Coronary artery (tissue), 2 donors: ENCODE measurements at regions not wholly inside any gene's neighbourhood (a gene's known extent, or its start where the extent isn't known, plus 50 kb on each side); places are given as distances from the start of the nearest gene placed in this dataset.

Experiments used
- DNase-seq: peaks from one replicate; pipeline ENCODE4 v3.0.0-alpha.2; 2017; ENCODE audit warnings: low spot score
- H3K27ac ChIP-seq, 2 donors: fragments of 200-600 bp; sonication (generic); one replicate each; pipeline ENCODE4 v1.5.1; 2016 to 2019
- H3K4me3 ChIP-seq: fragments of 200-600 bp; sonication (generic); 2 replicates; pipeline ENCODE4 v1.5.1; 2016; ENCODE audit warnings: mild to moderate bottlenecking, moderate library complexity
- CTCF ChIP-seq: fragments of 200-600 bp; sonication (generic); IDR thresholded peaks from one replicate; pipeline ENCODE4 v1.5.1; 2019; ENCODE audit warnings: antibody characterized with exemption

DNA sequence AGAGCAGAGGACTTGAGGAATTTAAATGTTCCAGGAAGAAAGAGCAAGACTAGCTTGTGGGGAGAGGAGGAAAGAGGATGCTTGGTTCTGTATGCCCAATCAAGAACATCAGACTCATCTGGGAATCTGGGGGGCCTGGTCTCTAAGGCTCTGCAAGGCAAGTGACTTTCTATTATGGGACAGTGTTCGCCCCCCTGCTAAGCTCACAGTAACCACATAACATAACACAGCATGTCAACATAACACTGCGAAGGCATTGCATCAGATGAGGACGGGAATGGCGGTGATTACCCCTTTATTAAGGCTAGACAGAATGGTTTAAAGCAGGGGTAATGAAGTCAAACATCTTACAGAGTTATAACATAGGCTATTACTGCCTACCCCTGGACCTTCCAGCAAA is 176.6 kb upstream of the IRX6 start:
- DNase-seq: no peak
- Histone ChIP-seq H3K4me3 (no peak overlapping the region), H3K27ac (no peak overlapping the region)
- TF ChIP-seq CTCF: no peak

GRCh38 chr16:55149622-55150021 is 174.4 kb upstream of the IRX6 start:
- DNase-seq: no peak
- TF ChIP-seq CTCF: no peak
- Histone ChIP-seq H3K4me3 (no peak overlapping the region), H3K27ac (no peak overlapping the region)

DNA sequence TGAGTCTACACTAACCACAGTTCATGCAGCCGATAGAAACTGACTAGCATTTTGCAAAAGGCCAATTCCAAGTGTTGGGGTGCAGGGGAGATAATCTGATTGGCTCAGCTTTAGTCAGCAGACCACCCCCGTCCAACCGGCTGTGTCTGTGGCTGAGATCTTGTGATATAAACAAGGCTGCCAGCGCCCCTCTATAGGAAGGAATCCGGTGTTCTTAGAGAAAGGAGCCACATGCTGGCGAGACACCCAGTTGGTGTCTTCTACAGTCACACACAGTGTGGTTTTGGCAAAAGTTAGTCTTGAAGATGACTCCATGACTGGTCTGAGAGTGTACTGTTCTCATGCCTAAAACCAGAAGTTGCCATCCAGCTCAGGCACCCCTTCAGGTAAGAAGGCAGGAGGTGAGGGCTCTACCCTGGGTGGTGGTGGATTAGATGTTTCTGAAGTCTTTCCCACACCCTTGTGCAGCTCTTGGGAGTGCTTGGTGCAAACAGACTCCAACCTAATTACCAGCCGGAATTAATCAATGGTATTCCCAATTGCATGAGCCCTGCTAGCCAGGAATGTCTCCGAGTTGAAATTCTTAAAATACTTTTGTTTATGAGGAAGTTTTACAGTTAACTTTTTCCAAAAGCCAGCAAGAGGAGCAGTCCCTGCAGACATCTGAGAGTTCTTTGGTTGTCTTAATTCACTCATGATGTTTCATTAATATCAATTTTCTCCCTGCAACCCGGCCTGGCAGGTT is 172.3 kb upstream of the IRX6 start:
- no peak for TF ChIP-seq CTCF
- Histone ChIP-seq H3K4me3 (no peak overlapping the region), H3K27ac (no peak overlapping the region)
- DNase-seq: no peak

GRCh38 chr16:55152875-55153390 is 171.1 kb upstream of the IRX6 start:
- DNase-seq: no peak
- TF ChIP-seq CTCF: no peak
- no peak overlapping the region for H3K27ac ChIP-seq
- no peak overlapping the region for H3K4me3 ChIP-seq

DNA sequence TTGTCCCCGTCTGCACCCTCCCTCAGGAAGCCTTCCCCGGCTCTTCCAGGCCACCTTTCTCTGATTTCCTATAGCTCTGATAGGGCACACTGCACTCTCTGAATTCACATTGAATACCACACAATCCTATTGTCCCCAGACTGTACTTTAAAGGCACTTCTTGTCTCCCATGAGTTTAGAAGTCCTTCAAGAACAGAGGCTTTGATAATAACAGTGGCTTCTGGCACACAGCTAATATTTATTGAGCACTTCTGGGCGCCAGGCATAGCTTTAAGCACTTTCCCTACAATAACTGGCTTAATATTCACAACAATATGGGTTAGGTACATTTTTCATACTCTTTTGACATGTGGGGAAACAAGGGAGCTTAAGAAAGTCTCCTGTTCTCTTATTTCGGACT is 169.7 kb upstream of the IRX6 start:
- no peak for DNase-seq
- TF ChIP-seq CTCF: no peak

DNA sequence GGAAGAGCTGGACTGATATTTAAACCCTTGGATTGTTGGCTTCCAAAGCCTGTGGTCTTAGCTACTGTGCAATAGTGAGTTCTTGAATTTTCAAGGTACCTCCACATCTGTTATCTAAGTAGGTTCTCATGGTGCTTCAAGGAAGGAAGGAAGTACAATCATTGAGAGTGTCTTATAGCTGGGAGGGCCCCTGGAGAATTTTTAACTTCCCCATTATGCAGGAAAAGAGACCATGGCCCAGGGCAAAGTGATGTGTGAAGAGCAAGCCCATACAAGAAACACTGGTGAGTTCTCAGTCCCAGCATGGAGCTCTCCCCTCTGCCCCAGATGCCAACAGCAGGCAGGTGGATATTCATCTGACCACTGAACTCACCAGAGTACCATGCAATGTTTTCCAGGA is 169.0 kb upstream of the IRX6 start:
- TF ChIP-seq CTCF: no peak
- Histone ChIP-seq H3K27ac (no peak overlapping the region), H3K4me3 (no peak overlapping the region)
- no peak for DNase-seq

More for the DNA sequence above, 169.7 kb upstream of the IRX6 start:
- Histone ChIP-seq H3K4me3 (no peak overlapping the region), H3K27ac (no peak overlapping the region)

DNA sequence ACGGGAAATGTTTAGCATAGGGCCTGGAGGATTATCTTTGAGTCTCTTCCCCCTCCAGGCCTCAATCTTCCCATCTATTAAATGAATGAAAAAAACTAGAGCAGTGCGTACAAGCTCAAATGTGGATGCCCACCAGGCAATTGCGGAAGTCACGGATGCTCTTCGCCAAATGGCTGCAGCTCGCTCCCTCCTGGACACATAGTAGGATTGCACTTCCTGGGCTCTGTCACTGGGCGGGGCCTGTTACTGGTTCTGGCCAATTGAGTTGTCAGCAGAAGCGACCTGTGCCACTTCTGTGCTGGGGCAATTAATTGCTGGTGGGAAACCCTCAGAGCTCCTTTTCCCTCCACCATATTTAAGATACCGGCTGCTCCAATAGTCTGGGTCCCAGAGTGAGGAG is 168.2 kb upstream of the IRX6 start:
- no peak for TF ChIP-seq CTCF
- DNase-seq: no peak
- H3K4me3 ChIP-seq: no peak overlapping the region
- H3K27ac ChIP-seq: no peak overlapping the region
